SU-DHL-6 (cell line): ENCODE measurements at regions not wholly inside any gene's neighbourhood (a gene's known extent, or its start where the extent isn't known, plus 50 kb on each side); places are given as distances from the start of the nearest gene placed in this dataset.

Experiments used
- EZH2phosphoT487 ChIP-seq: fragments of 200-600 bp; sonication (generic), shearing (Covaris generic); conservative IDR thresholded peaks from 2 replicates; pipeline ENCODE4 v1.6.1; 2018; ENCODE audit warnings: mild to moderate bottlenecking, antibody characterized with exemption, low read length, moderate library complexity, mixed read lengths
- TF ChIP-seq, protein P1 (sequence below): fragments of 200-600 bp; sonication (generic); IDR thresholded peaks from one replicate; pipeline ENCODE4 v1.5.1; 2017; ENCODE audit warnings: antibody characterized with exemption, mild to moderate bottlenecking, low read length, moderate library complexity; ENCODE audit not compliant: insufficient read depth, poor library complexity, severe bottlenecking

DNA sequence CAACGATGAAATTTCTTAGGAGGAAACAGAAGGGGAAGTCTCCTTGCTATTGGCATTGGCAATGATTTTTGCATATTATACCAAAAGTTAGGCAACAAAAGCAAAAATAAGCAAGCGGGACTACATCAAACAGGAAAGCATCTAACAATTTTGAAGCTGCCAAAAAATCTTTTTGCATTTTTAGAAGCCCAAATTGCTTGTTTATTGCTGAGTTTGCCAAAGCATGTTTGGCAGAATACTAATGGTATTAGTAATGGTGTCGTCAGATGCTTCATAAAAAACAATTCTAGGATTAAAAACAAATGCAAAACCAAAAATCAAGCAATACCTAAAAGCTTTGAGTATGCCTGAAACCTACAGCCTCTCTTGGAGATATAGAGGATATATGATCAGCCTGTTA lies 80.0 kb downstream of the GALR1 start:
- TF ChIP-seq, protein P1, sequence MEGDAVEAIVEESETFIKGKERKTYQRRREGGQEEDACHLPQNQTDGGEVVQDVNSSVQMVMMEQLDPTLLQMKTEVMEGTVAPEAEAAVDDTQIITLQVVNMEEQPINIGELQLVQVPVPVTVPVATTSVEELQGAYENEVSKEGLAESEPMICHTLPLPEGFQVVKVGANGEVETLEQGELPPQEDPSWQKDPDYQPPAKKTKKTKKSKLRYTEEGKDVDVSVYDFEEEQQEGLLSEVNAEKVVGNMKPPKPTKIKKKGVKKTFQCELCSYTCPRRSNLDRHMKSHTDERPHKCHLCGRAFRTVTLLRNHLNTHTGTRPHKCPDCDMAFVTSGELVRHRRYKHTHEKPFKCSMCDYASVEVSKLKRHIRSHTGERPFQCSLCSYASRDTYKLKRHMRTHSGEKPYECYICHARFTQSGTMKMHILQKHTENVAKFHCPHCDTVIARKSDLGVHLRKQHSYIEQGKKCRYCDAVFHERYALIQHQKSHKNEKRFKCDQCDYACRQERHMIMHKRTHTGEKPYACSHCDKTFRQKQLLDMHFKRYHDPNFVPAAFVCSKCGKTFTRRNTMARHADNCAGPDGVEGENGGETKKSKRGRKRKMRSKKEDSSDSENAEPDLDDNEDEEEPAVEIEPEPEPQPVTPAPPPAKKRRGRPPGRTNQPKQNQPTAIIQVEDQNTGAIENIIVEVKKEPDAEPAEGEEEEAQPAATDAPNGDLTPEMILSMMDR = no peak
- TF ChIP-seq EZH2phosphoT487 = no peak
